CD4-positive, alpha-beta memory T cell (primary cell): ENCODE measurements at regions not wholly inside any gene's neighbourhood (a gene's known extent, or its start where the extent isn't known, plus 50 kb on each side); places are given as distances from the start of the nearest gene placed in this dataset.

Experiments
- CTCF ChIA-PET: fragments of 350-600 bp; sonication (Branson Sonifier 250); formaldehyde crosslinking; loops from one replicate; lab custom pipeline; 2021; ENCODE audit warnings: inconsistent platforms; ENCODE audit not compliant: partially characterized antibody; lab: Charles Lee
- POLR2A ChIA-PET: fragments of 350-600 bp; sonication (Branson Sonifier 250); formaldehyde crosslinking; loops from one replicate; lab custom pipeline; 2021; ENCODE audit not compliant: partially characterized antibody; lab: Charles Lee
- DNase-seq, 5 donors: peaks; one replicate each; pipeline versions ENCODE4 v3.0.0 to v3.0.0-alpha.2; 2020 to 2022; ENCODE audit warnings: mixed read lengths in 1 of 5
- H3K27ac ChIP-seq: one replicate; pipeline ENCODE4 v1.7.0; 2013; ENCODE audit warnings: low read depth, low read length
- H3K27me3 ChIP-seq: 2 replicates; pipeline ENCODE4 v1.7.0; 2013; ENCODE audit warnings: mild to moderate bottlenecking, low read length, moderate library complexity; ENCODE audit not compliant: insufficient read depth
- H3K36me3 ChIP-seq: 2 replicates; pipeline ENCODE4 v1.7.0; 2013; ENCODE audit warnings: mild to moderate bottlenecking, low read length, moderate library complexity; ENCODE audit not compliant: insufficient read depth
- H3K4me1 ChIP-seq: 2 replicates; pipeline ENCODE4 v1.7.0; 2013; ENCODE audit warnings: mild to moderate bottlenecking, low read length, moderate library complexity; ENCODE audit not compliant: insufficient read depth
- H3K4me3 ChIP-seq, 2 donors: one replicate each; pipeline ENCODE4 v1.7.0; 2013; ENCODE audit warnings: low read length in 2 of 2, mild to moderate bottlenecking in 1 of 2
- H3K9me3 ChIP-seq, 2 donors: one replicate each; pipeline ENCODE4 v1.7.0; 2013; ENCODE audit warnings: low read length in 2 of 2, control low read depth in 1 of 2; ENCODE audit not compliant: control insufficient read depth in 1 of 2
- H3K27ac Mint-ChIP-seq, 7 donors: one replicate each; pipeline ENCODE4 v1.8.0; 2020 to 2021; ENCODE audit warnings: mixed read lengths in 7 of 7, mild to moderate bottlenecking in 6 of 7, inconsistent platforms in 3 of 7, moderate library complexity in 3 of 7
- H3K27me3 Mint-ChIP-seq, 2 donors: one replicate each; pipeline ENCODE4 v1.8.0; 2020 to 2021; ENCODE audit warnings: mixed read lengths in 2 of 2
- H3K36me3 Mint-ChIP-seq, 2 donors: one replicate each; pipeline ENCODE4 v1.8.0; 2020 to 2021; ENCODE audit warnings: mixed read lengths in 2 of 2, inconsistent platforms in 1 of 2, mild to moderate bottlenecking in 1 of 2
- H3K4me1 Mint-ChIP-seq, 4 donors: one replicate each; pipeline ENCODE4 v1.8.0; 2020 to 2021; ENCODE audit warnings: mixed read lengths in 4 of 4, mild to moderate bottlenecking in 1 of 4
- H3K4me3 Mint-ChIP-seq, 8 donors: one replicate each; pipeline ENCODE4 v1.8.0; 2020 to 2021; ENCODE audit warnings: mixed read lengths in 8 of 8, mild to moderate bottlenecking in 7 of 8, moderate library complexity in 6 of 8, inconsistent platforms in 3 of 8
- H3K9me3 Mint-ChIP-seq, 8 donors: one replicate each; pipeline ENCODE4 v1.8.0; 2020 to 2021; ENCODE audit warnings: mixed read lengths in 8 of 8, mild to moderate bottlenecking in 5 of 8, inconsistent platforms in 3 of 8, moderate library complexity in 1 of 8
- intact Hi-C: fragments of 100-400 bp; cut with micrococcal nuclease; formaldehyde crosslinking; loops from one replicate; pipeline ENCODE4 v1.15.1; 2023

GRCh38 chr11:97345032-97345431 is 955.2 kb downstream of the JRKL start:
- Histone ChIP-seq H3K4me1 (no peaks in the 10 kb centered on the region), H3K27ac (no peak overlapping the region), H3K4me3 (no peak overlapping the region), H3K36me3 (no peaks in the 10 kb centered on the region), H3K9me3 (no peaks in the 10 kb centered on the region), H3K27me3 (no peaks in the 10 kb centered on the region)
- H3K36me3 Mint-ChIP-seq, result no peaks in the 10 kb centered on the region
- no peaks in the 10 kb centered on the region for H3K4me1 Mint-ChIP-seq
- intact Hi-C loops, result no loop called here
- no peak for DNase-seq
- H3K9me3 Mint-ChIP-seq, result peaks cover 0 to 6% (median under 1%) of the 10 kb centered on the region in 8 donors
- ChIA-PET CTCF (no interaction called here), POLR2A (no interaction called here)
- H3K4me3 Mint-ChIP-seq, result no peak overlapping the region
- H3K27me3 Mint-ChIP-seq, result no peaks in the 10 kb centered on the region
- no peak overlapping the region for H3K27ac Mint-ChIP-seq

- Histone ChIP-seq H3K27me3 (no peaks in the 10 kb centered on the region), H3K4me1 (no peaks in the 10 kb centered on the region), H3K27ac (no peak overlapping the region), H3K9me3 (no peaks in the 10 kb centered on the region), H3K4me3 (no peak overlapping the region), H3K36me3 (no peaks in the 10 kb centered on the region)
- no peaks in the 10 kb centered on the region for H3K27me3 Mint-ChIP-seq
- ChIA-PET POLR2A (no interaction called here), CTCF (no interaction called here)
- no peak overlapping the region for H3K27ac Mint-ChIP-seq
- H3K36me3 Mint-ChIP-seq, result no peaks in the 10 kb centered on the region
- no peak overlapping the region for H3K4me3 Mint-ChIP-seq
- intact Hi-C loops, result no loop called here
- H3K4me1 Mint-ChIP-seq, result no peaks in the 10 kb centered on the region
- peaks cover 0 to 7% (median 3%) of the 10 kb centered on the region in 8 donors for H3K9me3 Mint-ChIP-seq
- no peak for DNase-seq
Observed at GRCh38 chr11:97349201-97349600, 959.4 kb downstream of the JRKL start.

- Histone ChIP-seq H3K9me3 (no peaks in the 10 kb centered on the region), H3K4me1 (no peaks in the 10 kb centered on the region), H3K27ac (no peak overlapping the region), H3K4me3 (no peak overlapping the region), H3K36me3 (no peaks in the 10 kb centered on the region), H3K27me3 (no peaks in the 10 kb centered on the region)
- CTCF ChIA-PET, result no interaction called here
- Mint-ChIP-seq H3K4me1 (no peaks in the 10 kb centered on the region), H3K9me3 (peaks cover 0 to 7% (median 3%) of the 10 kb centered on the region in 8 donors), H3K4me3 (no peak overlapping the region), H3K27ac (no peak overlapping the region), H3K36me3 (no peaks in the 10 kb centered on the region), H3K27me3 (no peaks in the 10 kb centered on the region)
- intact Hi-C loops, result no loop called here
- no peak for DNase-seq
- POLR2A ChIA-PET, result no interaction called here
Observed at GRCh38 chr11:97351939-97352338, 962.1 kb downstream of the JRKL start.

GRCh38 chr11:97354026-97354425 is 964.2 kb downstream of the JRKL start:
- Mint-ChIP-seq H3K9me3 (peaks cover 0 to 7% (median 3%) of the 10 kb centered on the region in 8 donors), H3K4me1 (no peaks in the 10 kb centered on the region), H3K27me3 (no peaks in the 10 kb centered on the region), H3K27ac (no peak overlapping the region), H3K36me3 (no peaks in the 10 kb centered on the region), H3K4me3 (no peak overlapping the region)
- CTCF ChIA-PET, result no interaction called here
- Histone ChIP-seq H3K9me3 (no peaks in the 10 kb centered on the region), H3K4me3 (no peak overlapping the region), H3K36me3 (no peaks in the 10 kb centered on the region), H3K27ac (no peak overlapping the region), H3K4me1 (no peaks in the 10 kb centered on the region), H3K27me3 (no peaks in the 10 kb centered on the region)
- DNase-seq, result no peak
- POLR2A ChIA-PET, result no interaction called here
- intact Hi-C loops, result no loop called here

GRCh38 chr11:97354576-97354975 is 964.8 kb downstream of the JRKL start:
- Histone ChIP-seq H3K4me1 (no peaks in the 10 kb centered on the region), H3K4me3 (no peak overlapping the region), H3K36me3 (no peaks in the 10 kb centered on the region), H3K27ac (no peak overlapping the region), H3K9me3 (no peaks in the 10 kb centered on the region), H3K27me3 (no peaks in the 10 kb centered on the region)
- Mint-ChIP-seq H3K4me3 (no peak overlapping the region), H3K4me1 (no peaks in the 10 kb centered on the region), H3K36me3 (no peaks in the 10 kb centered on the region), H3K9me3 (peaks cover 0 to 8% (median 4%) of the 10 kb centered on the region in 8 donors), H3K27me3 (no peaks in the 10 kb centered on the region), H3K27ac (no peak overlapping the region)
- DNase-seq, result no peak
- intact Hi-C loops, result no loop called here
- POLR2A ChIA-PET, result no interaction called here
- CTCF ChIA-PET, result no interaction called here

- H3K27ac ChIP-seq, result no peak overlapping the region
- no peaks in the 10 kb centered on the region for H3K36me3 Mint-ChIP-seq
- no peaks in the 10 kb centered on the region for H3K4me1 Mint-ChIP-seq
- H3K9me3 ChIP-seq, result no peaks in the 10 kb centered on the region
- H3K4me1 ChIP-seq, result no peaks in the 10 kb centered on the region
- H3K9me3 Mint-ChIP-seq, result peaks cover 0 to 8% (median 4%) of the 10 kb centered on the region in 8 donors
- no peaks in the 10 kb centered on the region for H3K27me3 ChIP-seq
- intact Hi-C loops, result no loop called here
- no peak overlapping the region for H3K4me3 ChIP-seq
- H3K27me3 Mint-ChIP-seq, result no peaks in the 10 kb centered on the region
- DNase-seq, result no peak
- no peak overlapping the region for H3K4me3 Mint-ChIP-seq
- no peaks in the 10 kb centered on the region for H3K36me3 ChIP-seq
- ChIA-PET POLR2A (no interaction called here), CTCF (no interaction called here)
- no peak overlapping the region for H3K27ac Mint-ChIP-seq
Observed at GRCh38 chr11:97355230-97355629, 965.4 kb downstream of the JRKL start.

GRCh38 chr11:97356144-97356543 is 966.3 kb downstream of the JRKL start:
- Mint-ChIP-seq H3K27ac (no peak overlapping the region), H3K27me3 (no peaks in the 10 kb centered on the region), H3K4me3 (no peak overlapping the region), H3K4me1 (no peaks in the 10 kb centered on the region), H3K36me3 (no peaks in the 10 kb centered on the region), H3K9me3 (peaks cover 0 to 4% (median 1%) of the 10 kb centered on the region in 8 donors)
- Histone ChIP-seq H3K27ac (no peak overlapping the region), H3K36me3 (no peaks in the 10 kb centered on the region), H3K9me3 (no peaks in the 10 kb centered on the region), H3K4me3 (no peak overlapping the region), H3K4me1 (no peaks in the 10 kb centered on the region), H3K27me3 (no peaks in the 10 kb centered on the region)
- ChIA-PET POLR2A (no interaction called here), CTCF (no interaction called here)
- intact Hi-C loops, result no loop called here
- DNase-seq, result no peak

GRCh38 chr11:97359016-97359415 is 969.2 kb downstream of the JRKL start:
- no peak for DNase-seq
- intact Hi-C loops, result no loop called here
- Mint-ChIP-seq H3K9me3 (peaks cover 0 to 9% (median 3%) of the 10 kb centered on the region in 8 donors), H3K36me3 (no peaks in the 10 kb centered on the region), H3K27ac (no peak overlapping the region), H3K27me3 (no peaks in the 10 kb centered on the region), H3K4me1 (no peaks in the 10 kb centered on the region), H3K4me3 (no peak overlapping the region)
- H3K4me3 ChIP-seq, result no peak overlapping the region
- no peaks in the 10 kb centered on the region for H3K9me3 ChIP-seq
- no peaks in the 10 kb centered on the region for H3K27me3 ChIP-seq
- CTCF ChIA-PET, result no interaction called here
- no peaks in the 10 kb centered on the region for H3K4me1 ChIP-seq
- POLR2A ChIA-PET, result no interaction called here
- no peak overlapping the region for H3K27ac ChIP-seq
- no peaks in the 10 kb centered on the region for H3K36me3 ChIP-seq
